T-cell (primary cell): ENCODE measurements at regions not wholly inside any gene's neighbourhood (a gene's known extent, or its start where the extent isn't known, plus 50 kb on each side); places are given as distances from the start of the nearest gene placed in this dataset.

ENCODE experiments used
- ATAC-seq, 4 experiments: fragments of 200-7000 bp in 3 of 4; fragments of 150-1000 bp in 1 of 4; cut with Tn5 transposase; replicated peaks in 1 of 4; 1 replicate in 3 of 4; 2 replicates in 1 of 4; pipeline ENCODE4 v1.10.0; 2021; ENCODE audit warnings: moderate library complexity in 3 of 4, mild to moderate bottlenecking in 2 of 4, moderate number of reproducible peaks in 1 of 4
- CTCF ChIA-PET, 2 donors: fragments of 300-600 bp; sonication (Branson Sonifier 250); formaldehyde crosslinking; loops; one replicate each; lab custom pipeline; 2022; ENCODE audit warnings: antibody characterized with exemption in 2 of 2; lab: Charles Lee
- POLR2A ChIA-PET, 2 donors: fragments of 300-600 bp; sonication (Branson Sonifier 250); formaldehyde crosslinking; loops; one replicate each; lab custom pipeline; 2022; ENCODE audit warnings: antibody characterized with exemption in 2 of 2; lab: Charles Lee
- DNase-seq, 35 experiments: peaks; one replicate each; pipeline versions ENCODE4 v3.0.0 to v3.0.0-alpha.2; 2013 to 2023
- H3K27ac ChIP-seq: one replicate; pipeline ENCODE4 v1.5.1; 2013; ENCODE audit warnings: low read length
- H3K27me3 ChIP-seq, 2 experiments: replicated peaks in 1 of 2; 1 replicate in 1 of 2; 2 replicates in 1 of 2; pipeline versions ENCODE4 v1.6.1 to v1.7.0; 2013; ENCODE audit warnings: low read length in 1 of 2, mixed read lengths in 1 of 2; ENCODE audit not compliant: control insufficient read depth in 2 of 2, insufficient read depth in 2 of 2; ENCODE audit errors: extremely low read depth in 1 of 2
- H3K36me3 ChIP-seq, 2 donors: 1 replicate in 1 of 2; 2 replicates in 1 of 2; pipeline versions ENCODE4 v1.6.1 to v1.7.0; 2013; ENCODE audit warnings: low read length in 1 of 2; ENCODE audit not compliant: control insufficient read depth in 2 of 2, insufficient read depth in 1 of 2; ENCODE audit errors: extremely low read depth in 1 of 2
- H3K4me1 ChIP-seq, 2 experiments: 1 replicate in 1 of 2; 2 replicates in 1 of 2; pipeline versions ENCODE4 v1.6.1 to v1.7.0; 2013; ENCODE audit warnings: low read length in 2 of 2, mixed read lengths in 1 of 2; ENCODE audit not compliant: insufficient read depth in 2 of 2, control insufficient read depth in 1 of 2; ENCODE audit errors: extremely low read depth in 1 of 2
- H3K4me3 ChIP-seq, 2 donors: 1 replicate in 1 of 2; 2 replicates in 1 of 2; pipeline versions ENCODE4 v1.5.1 to v1.7.0; 2013; ENCODE audit warnings: mild to moderate bottlenecking in 2 of 2, low read length in 1 of 2, moderate library complexity in 1 of 2; ENCODE audit not compliant: control insufficient read depth in 1 of 2; ENCODE audit errors: extremely low read depth in 1 of 2
- H3K9me3 ChIP-seq: 2 replicates; pipeline ENCODE4 v1.7.0; 2013
- H3K27ac Mint-ChIP-seq, 2 donors: one replicate each; pipeline ENCODE4 v1.8.0; 2020 to 2021; ENCODE audit warnings: mild to moderate bottlenecking in 2 of 2, mixed read lengths in 2 of 2
- H3K27me3 Mint-ChIP-seq, 2 donors: one replicate each; pipeline ENCODE4 v1.8.0; 2021 to 2022; ENCODE audit warnings: mixed read lengths in 2 of 2
- H3K36me3 Mint-ChIP-seq: one replicate; pipeline ENCODE4 v1.8.0; 2021; ENCODE audit warnings: mixed read lengths
- H3K4me1 Mint-ChIP-seq, 3 donors: one replicate each; pipeline ENCODE4 v1.8.0; 2020 to 2022; ENCODE audit warnings: mixed read lengths in 3 of 3, mild to moderate bottlenecking in 1 of 3
- H3K4me3 Mint-ChIP-seq, 3 donors: one replicate each; pipeline ENCODE4 v1.8.0; 2020 to 2022; ENCODE audit warnings: mild to moderate bottlenecking in 3 of 3, mixed read lengths in 3 of 3, moderate library complexity in 3 of 3
- H3K9me3 Mint-ChIP-seq, 3 donors: one replicate each; pipeline ENCODE4 v1.8.0; 2020 to 2022; ENCODE audit warnings: mixed read lengths in 3 of 3
- WGBS: methylation state at CpG from one replicate; pipeline ENCODE4 v1.1.5; 2013; ENCODE audit warnings: missing lambda C conversion rate; ENCODE audit not compliant: insufficient coverage; 5-methylcytosine and 5-hydroxymethylcytosine counted together

GRCh38 chr5:171592076-171592475, 172.6 kb downstream of the FGF18 start:
- no peaks in the 10 kb centered on the region for H3K4me1 ChIP-seq
- H3K27me3 ChIP-seq, result peaks cover 0 to 12% of the 10 kb centered on the region in 2 experiments
- H3K4me3 Mint-ChIP-seq, result no peak overlapping the region
- WGBS, result 91% methylated on average over 5 of the region's 5 CpGs
- ATAC-seq (no peak), DNase-seq (no peak)
- H3K27ac ChIP-seq, result no peak overlapping the region
- ChIA-PET POLR2A (no interaction called here), CTCF (no interaction called here)
- H3K9me3 Mint-ChIP-seq, result peaks cover 0 to 4% (median 0%) of the 10 kb centered on the region in 3 donors
- no peaks in the 10 kb centered on the region for H3K9me3 ChIP-seq
- no peaks in the 10 kb centered on the region for H3K36me3 Mint-ChIP-seq
- no peak overlapping the region for H3K4me3 ChIP-seq
- no peak overlapping the region for H3K27ac Mint-ChIP-seq
- H3K36me3 ChIP-seq, result no peaks in the 10 kb centered on the region
- peaks cover 0 to 10% of the 10 kb centered on the region in 2 donors for H3K27me3 Mint-ChIP-seq
- no peaks in the 10 kb centered on the region for H3K4me1 Mint-ChIP-seq

DNA sequence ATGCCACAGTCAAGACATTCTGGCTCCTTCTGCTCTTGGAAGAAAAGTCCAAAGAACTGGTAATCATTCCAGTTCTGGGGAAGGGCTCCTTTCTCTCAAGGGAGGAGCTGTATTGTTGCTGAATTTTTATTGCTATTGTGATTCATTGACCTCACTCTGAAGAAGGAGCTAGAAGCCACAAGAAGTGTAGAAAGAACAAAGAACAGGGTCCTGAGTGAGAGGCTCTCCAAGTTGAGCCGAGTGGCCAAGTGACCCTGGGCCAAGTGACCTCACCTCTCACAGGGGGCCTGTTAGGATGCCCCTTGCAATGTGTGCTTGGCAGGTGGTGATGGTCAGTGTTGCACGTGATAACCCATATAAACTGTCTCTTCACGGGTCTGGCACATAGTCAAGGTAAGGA, 173.3 kb downstream of the FGF18 start:
- H3K4me1 Mint-ChIP-seq, result no peaks in the 10 kb centered on the region
- H3K9me3 Mint-ChIP-seq, result peaks cover 0 to 8% (median 0%) of the 10 kb centered on the region in 3 donors

DNA sequence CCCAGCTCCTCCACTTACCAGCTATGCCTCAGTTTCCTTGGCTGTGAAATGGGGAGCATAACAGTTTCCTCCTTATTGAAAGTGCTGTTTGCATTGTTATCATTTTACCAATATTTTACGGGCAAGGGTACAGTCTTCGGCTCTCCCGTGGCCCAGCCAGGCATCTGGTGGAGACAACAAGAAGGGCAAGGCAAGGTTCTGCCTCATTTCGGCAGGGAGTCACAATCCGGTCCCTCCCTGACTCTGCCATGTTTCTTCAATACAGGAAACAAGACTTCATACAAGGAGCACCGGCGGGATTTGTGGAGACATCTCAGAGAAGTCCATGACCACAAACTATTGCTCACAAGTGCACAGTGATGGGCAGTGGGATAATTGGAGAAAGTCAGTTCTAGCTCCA, 174.0 kb downstream of the FGF18 start:
- Histone ChIP-seq H3K4me3 (no peak overlapping the region), H3K27me3 (peaks cover 0 to 12% of the 10 kb centered on the region in 2 experiments), H3K4me1 (no peaks in the 10 kb centered on the region), H3K27ac (no peak overlapping the region), H3K9me3 (no peaks in the 10 kb centered on the region), H3K36me3 (no peaks in the 10 kb centered on the region)
- peaks cover 0 to 8% (median 0%) of the 10 kb centered on the region in 3 donors for H3K9me3 Mint-ChIP-seq
- CTCF ChIA-PET, result interaction anchor here in 1 of 2 donors (0.6 kb wide), 1 partner anchor 443 kb away, joined by 3 read pairs; no protein-coding TSS in a partner anchor
- DNase-seq, result no peak
- POLR2A ChIA-PET, result no interaction called here
- no peak for ATAC-seq
- no peaks in the 10 kb centered on the region for H3K4me1 Mint-ChIP-seq
- H3K27ac Mint-ChIP-seq, result no peak overlapping the region
- 88% methylated on average over 3 of the region's 7 CpGs for WGBS
- peaks cover 2 to 9% of the 10 kb centered on the region in 2 donors for H3K27me3 Mint-ChIP-seq
- H3K36me3 Mint-ChIP-seq, result no peaks in the 10 kb centered on the region
- H3K4me3 Mint-ChIP-seq, result no peak overlapping the region

More for the DNA sequence above, 173.3 kb downstream of the FGF18 start:
- no peaks in the 10 kb centered on the region for H3K36me3 Mint-ChIP-seq
- H3K4me3 Mint-ChIP-seq, result no peak overlapping the region
- DNase-seq (no peak), ATAC-seq (no peak)
- Histone ChIP-seq H3K4me3 (no peak overlapping the region), H3K27ac (no peak overlapping the region), H3K36me3 (no peaks in the 10 kb centered on the region), H3K27me3 (peaks cover 0 to 12% of the 10 kb centered on the region in 2 experiments), H3K9me3 (no peaks in the 10 kb centered on the region), H3K4me1 (no peaks in the 10 kb centered on the region)
- ChIA-PET POLR2A (no interaction called here), CTCF (no interaction called here)
- WGBS, result 57% methylated on average over 1 of the region's 3 CpGs
- H3K27me3 Mint-ChIP-seq, result peaks cover 0 to 8% of the 10 kb centered on the region in 2 donors
- no peak overlapping the region for H3K27ac Mint-ChIP-seq

DNA sequence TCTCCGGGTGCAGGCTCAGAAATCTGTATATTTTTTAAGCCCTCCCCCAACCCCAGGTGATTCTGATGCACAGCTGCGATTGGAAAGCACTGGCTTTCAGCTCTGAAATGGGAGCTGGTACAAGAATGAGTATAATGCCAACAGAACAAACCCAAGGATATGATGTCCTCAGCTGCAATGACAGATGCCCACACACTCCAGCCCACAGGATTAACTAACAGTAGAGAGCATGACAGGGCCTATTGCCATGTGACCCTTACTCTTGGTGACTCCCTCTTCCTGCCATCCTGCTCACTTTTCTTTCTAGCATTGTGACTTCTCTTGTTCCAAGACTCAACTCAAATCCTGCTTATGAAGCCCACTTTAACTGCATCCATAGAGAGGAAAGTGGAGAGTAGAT, 174.5 kb downstream of the FGF18 start:
- H3K36me3 Mint-ChIP-seq, result no peaks in the 10 kb centered on the region

DNA sequence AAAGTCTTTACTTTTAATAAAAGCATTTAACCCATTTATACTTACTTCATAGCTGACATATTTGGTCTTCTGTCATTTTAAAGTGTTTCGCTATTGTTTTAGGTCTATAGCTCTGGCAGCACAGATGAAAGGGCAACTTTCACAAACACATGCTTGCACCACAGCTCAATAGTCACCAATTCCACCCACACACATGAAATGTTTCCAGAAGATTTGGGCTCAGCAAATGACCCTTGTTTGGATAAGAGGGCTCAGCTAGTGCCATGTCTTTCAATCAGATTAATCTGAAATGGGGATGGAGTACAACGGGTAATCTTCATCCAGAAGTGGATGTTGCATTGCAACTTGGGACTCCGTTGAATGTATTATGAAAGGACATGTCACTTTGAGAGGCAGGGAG, 176.0 kb downstream of the FGF18 start:
- H3K27ac ChIP-seq, result no peak overlapping the region
- H3K27me3 ChIP-seq, result peaks cover 0 to 9% of the 10 kb centered on the region in 2 experiments
- 80% methylated on average over 1 of the region's 3 CpGs for WGBS
- no peaks in the 10 kb centered on the region for H3K9me3 ChIP-seq
- H3K4me3 ChIP-seq, result no peak overlapping the region
- Mint-ChIP-seq H3K36me3 (no peaks in the 10 kb centered on the region), H3K4me3 (no peak overlapping the region), H3K27ac (no peak overlapping the region), H3K27me3 (peaks cover 9 to 12% of the 10 kb centered on the region in 2 donors), H3K9me3 (peaks cover 0 to 8% (median 0%) of the 10 kb centered on the region in 3 donors), H3K4me1 (no peaks in the 10 kb centered on the region)
- no peak for ATAC-seq
- POLR2A ChIA-PET, result no interaction called here
- CTCF ChIA-PET, result no interaction called here
- DNase-seq, result no peak
- H3K4me1 ChIP-seq, result no peaks in the 10 kb centered on the region
- H3K36me3 ChIP-seq, result no peaks in the 10 kb centered on the region

More for the DNA sequence above, 174.5 kb downstream of the FGF18 start:
- H3K27ac Mint-ChIP-seq, result no peak overlapping the region
- H3K4me3 ChIP-seq, result no peak overlapping the region
- H3K4me3 Mint-ChIP-seq, result no peak overlapping the region
- H3K9me3 ChIP-seq, result no peaks in the 10 kb centered on the region
- peaks cover 0 to 8% (median 0%) of the 10 kb centered on the region in 3 donors for H3K9me3 Mint-ChIP-seq
- no CpG with 5 or more reads among the region's 2 CpGs for WGBS
- no peaks in the 10 kb centered on the region for H3K4me1 Mint-ChIP-seq
- H3K27me3 ChIP-seq, result peaks cover 0 to 12% of the 10 kb centered on the region in 2 experiments
- H3K27me3 Mint-ChIP-seq, result peaks cover 7 to 12% of the 10 kb centered on the region in 2 donors
- POLR2A ChIA-PET, result no interaction called here
- no peak for ATAC-seq
- no peak for DNase-seq
- H3K27ac ChIP-seq, result no peak overlapping the region
- no peaks in the 10 kb centered on the region for H3K4me1 ChIP-seq
- no peaks in the 10 kb centered on the region for H3K36me3 ChIP-seq
- CTCF ChIA-PET, result no interaction called here

DNA sequence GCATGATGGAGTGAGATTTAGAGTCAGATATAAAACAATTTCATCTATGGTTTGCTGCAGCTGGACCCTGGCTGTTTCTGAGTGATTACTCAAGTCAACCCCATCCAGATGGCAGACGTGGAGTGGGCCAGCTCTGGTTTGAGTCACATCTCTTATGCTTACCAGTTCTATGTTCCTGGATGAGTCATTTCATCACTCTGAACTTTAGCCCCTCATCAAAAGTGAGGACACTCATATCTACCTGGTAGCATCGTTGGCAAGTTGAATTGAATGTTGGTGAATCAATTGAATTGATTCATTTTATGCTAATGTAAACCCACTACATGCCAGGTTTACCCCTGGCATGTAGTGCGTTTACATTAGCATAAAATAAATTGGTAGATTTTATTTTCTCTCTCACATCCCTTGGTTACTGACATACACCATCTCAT, 176.4 kb downstream of the FGF18 start:
- Mint-ChIP-seq H3K4me3 (no peak overlapping the region), H3K9me3 (peaks cover 0 to 8% (median 0%) of the 10 kb centered on the region in 3 donors), H3K27ac (no peak overlapping the region), H3K4me1 (peaks cover 3 to 4% (median 3%) of the 10 kb centered on the region in 3 donors), H3K36me3 (no peaks in the 10 kb centered on the region), H3K27me3 (peaks cover 9 to 15% of the 10 kb centered on the region in 2 donors)
- Histone ChIP-seq H3K4me1 (no peaks in the 10 kb centered on the region), H3K36me3 (no peaks in the 10 kb centered on the region), H3K27ac (no peak overlapping the region), H3K27me3 (peaks cover 0 to 9% of the 10 kb centered on the region in 2 experiments), H3K9me3 (no peaks in the 10 kb centered on the region), H3K4me3 (no peak overlapping the region)
- ATAC-seq (no peak), DNase-seq (no peak)
- POLR2A ChIA-PET, result no interaction called here
- CTCF ChIA-PET, result no interaction called here
- 0% methylated on average over 1 of the region's 3 CpGs for WGBS
